Putamen (tissue), 1 donor: ENCODE measurements at regions not wholly inside any gene's neighbourhood (a gene's known extent, or its start where the extent isn't known, plus 50 kb on each side); places are given as distances from the start of the nearest gene placed in this dataset.

Source experiments
- DNase-seq: peaks from one replicate; pipeline ENCODE4 v3.0.0-alpha.2; 2016; ENCODE audit warnings: low spot score

GRCh38 chr2:13014783-13015182 lies 298.0 kb downstream of the TRIB2 start:
- no peak for DNase-seq

- no peak for DNase-seq
These were observed 299.0 kb downstream of the TRIB2 start for GRCh38 chr2:13015532-13016320.

- DNase-seq: no peak
These were observed 301.8 kb downstream of the TRIB2 start for GRCh38 chr2:13018490-13018889.

GRCh38 chr2:13019781-13020180 lies 303.0 kb downstream of the TRIB2 start:
- no peak for DNase-seq

GRCh38 chr2:13020469-13020868 lies 303.7 kb downstream of the TRIB2 start:
- DNase-seq: no peak

GRCh38 chr2:13021470-13021957 lies 304.8 kb downstream of the TRIB2 start:
- DNase-seq: no peak

GRCh38 chr2:13030606-13031005 lies 313.9 kb downstream of the TRIB2 start:
- DNase-seq: no peak

- DNase-seq: no peak
These were observed 318.1 kb downstream of the TRIB2 start for GRCh38 chr2:13034861-13035260.

- DNase-seq: peak; percentile 36
These were observed 319.1 kb downstream of the TRIB2 start for GRCh38 chr2:13035866-13036265.

GRCh38 chr2:13040043-13040442 lies 323.3 kb downstream of the TRIB2 start:
- DNase-seq: no peak

- no peak for DNase-seq
These were observed 329.9 kb downstream of the TRIB2 start for GRCh38 chr2:13046557-13047165.

GRCh38 chr2:13050764-13051163 lies 334.0 kb downstream of the TRIB2 start:
- DNase-seq: no peak

GRCh38 chr2:13052547-13052946 lies 335.8 kb downstream of the TRIB2 start:
- no peak for DNase-seq

GRCh38 chr2:13056259-13056843 lies 339.6 kb downstream of the TRIB2 start:
- no peak for DNase-seq

- no peak for DNase-seq
These were observed 340.9 kb downstream of the TRIB2 start for GRCh38 chr2:13057671-13058070.

- no peak for DNase-seq
These were observed 349.9 kb downstream of the TRIB2 start for GRCh38 chr2:13066676-13067075.

GRCh38 chr2:13067508-13067907 lies 350.8 kb downstream of the TRIB2 start:
- DNase-seq: no peak

GRCh38 chr2:13089971-13090370 lies 373.2 kb downstream of the TRIB2 start:
- no peak for DNase-seq

GRCh38 chr2:13091455-13091854 lies 374.7 kb downstream of the TRIB2 start:
- DNase-seq: no peak

- DNase-seq: no peak
These were observed 375.2 kb downstream of the TRIB2 start for GRCh38 chr2:13091861-13092378.

GRCh38 chr2:13093416-13093991 lies 376.8 kb downstream of the TRIB2 start:
- no peak for DNase-seq

GRCh38 chr2:13102397-13103063 lies 385.8 kb downstream of the TRIB2 start:
- DNase-seq: no peak
